ENCODE measurements at regions not wholly inside any gene's neighbourhood (a gene's known extent, or its start where the extent isn't known, plus 50 kb on each side); places are given as distances from the start of the nearest gene placed in this dataset.

- POLR2A ChIA-PET, result no interaction called here
- no peak for DNase-seq (ENCODE audit: extremely low spot score)
- TF ChIP-seq SUZ12 (IDR thresholded peaks at IDR 0.05), result no peak
- TF ChIP-seq FOXM1 (IDR thresholded peaks at IDR 0.05; ENCODE audit: borderline replicate concordance), result no peak
- no peak for TF ChIP-seq PKNOX1 (IDR thresholded peaks at IDR 0.05)
- TF ChIP-seq ELF4 (IDR thresholded peaks at IDR 0.05), result no peak
- no peak for TF ChIP-seq ARNT (IDR thresholded peaks at IDR 0.05)
- TF ChIP-seq CTBP1 (IDR thresholded peaks at IDR 0.05; ENCODE audit: borderline replicate concordance), result no peak
- TF ChIP-seq ZNF384 (IDR thresholded peaks at IDR 0.05), result no peak
- TF ChIP-seq FOXA1 (IDR thresholded peaks at IDR 0.05), result no peak
- no peak for TF ChIP-seq L3MBTL2 (conservative IDR thresholded peaks at IDR 0.05)
- no peak for TF ChIP-seq FOXK2 (IDR thresholded peaks at IDR 0.05)
- TF ChIP-seq NFRKB (IDR thresholded peaks at IDR 0.05), result no peak
- no peak for TF ChIP-seq HDGF (IDR thresholded peaks at IDR 0.05; ENCODE audit: borderline replicate concordance)
- TF ChIP-seq SP1 (IDR thresholded peaks at IDR 0.05), result no peak
- TF ChIP-seq BHLHE40 (IDR thresholded peaks at IDR 0.05; ENCODE audit: borderline replicate concordance), result no peak
- no peak for TF ChIP-seq LEF1 (IDR thresholded peaks at IDR 0.05; ENCODE audit: borderline replicate concordance)
- TF ChIP-seq TARDBP (IDR thresholded peaks at IDR 0.05), result no peak
- CTCF ChIA-PET, result no interaction called here
These were observed 392.8 kb downstream of the TUSC7 start for GRCh38 chr3:117102426-117102825.

- DNase-seq (ENCODE audit: extremely low spot score), result no peak
- POLR2A ChIA-PET, result no interaction called here
- CTCF ChIA-PET, result no interaction called here
- no peak for TF ChIP-seq L3MBTL2 (conservative IDR thresholded peaks at IDR 0.05)
- no peak for TF ChIP-seq ZNF384 (IDR thresholded peaks at IDR 0.05)
- TF ChIP-seq NFRKB (IDR thresholded peaks at IDR 0.05), result no peak
- no peak for TF ChIP-seq SUZ12 (IDR thresholded peaks at IDR 0.05)
- no peak for TF ChIP-seq ELF4 (IDR thresholded peaks at IDR 0.05)
These were observed 394.1 kb downstream of the TUSC7 start for GRCh38 chr3:117103675-117104074.

GRCh38 chr3:117104381-117104780 lies 394.8 kb downstream of the TUSC7 start:
- ChIA-PET POLR2A (no interaction called here), CTCF (no interaction called here)
- TF ChIP-seq FOXA1 (IDR thresholded peaks at IDR 0.05), result no peak
- TF ChIP-seq NFRKB (IDR thresholded peaks at IDR 0.05), result no peak
- TF ChIP-seq TARDBP (IDR thresholded peaks at IDR 0.05), result no peak
- no peak for TF ChIP-seq PKNOX1 (IDR thresholded peaks at IDR 0.05)
- no peak for TF ChIP-seq ZNF384 (IDR thresholded peaks at IDR 0.05)
- TF ChIP-seq ARNT (IDR thresholded peaks at IDR 0.05), result no peak
- TF ChIP-seq FOXK2 (IDR thresholded peaks at IDR 0.05), result no peak
- TF ChIP-seq LEF1 (IDR thresholded peaks at IDR 0.05; ENCODE audit: borderline replicate concordance), result no peak
- TF ChIP-seq FOXM1 (IDR thresholded peaks at IDR 0.05; ENCODE audit: borderline replicate concordance), result no peak
- TF ChIP-seq ELF4 (IDR thresholded peaks at IDR 0.05), result no peak
- no peak for TF ChIP-seq SP1 (IDR thresholded peaks at IDR 0.05)
- TF ChIP-seq SUZ12 (IDR thresholded peaks at IDR 0.05), result no peak
- TF ChIP-seq HDGF (IDR thresholded peaks at IDR 0.05; ENCODE audit: borderline replicate concordance), result no peak
- no peak for TF ChIP-seq L3MBTL2 (conservative IDR thresholded peaks at IDR 0.05)
- no peak for TF ChIP-seq BHLHE40 (IDR thresholded peaks at IDR 0.05; ENCODE audit: borderline replicate concordance)
- no peak for DNase-seq (ENCODE audit: extremely low spot score)

- POLR2A ChIA-PET, result no interaction called here
- CTCF ChIA-PET, result no interaction called here
- TF ChIP-seq TARDBP (IDR thresholded peaks at IDR 0.05) (no peak), L3MBTL2 (conservative IDR thresholded peaks at IDR 0.05) (no peak), ELF4 (IDR thresholded peaks at IDR 0.05) (no peak), FOXM1 (IDR thresholded peaks at IDR 0.05; ENCODE audit: borderline replicate concordance) (no peak), SP1 (IDR thresholded peaks at IDR 0.05) (no peak)
- DNase-seq (ENCODE audit: extremely low spot score), result no peak
These were observed 395.2 kb downstream of the TUSC7 start for GRCh38 chr3:117104792-117105191.

- ChIA-PET POLR2A (no interaction called here), CTCF (no interaction called here)
- no peak for DNase-seq (ENCODE audit: extremely low spot score)
- TF ChIP-seq LEF1 (IDR thresholded peaks at IDR 0.05; ENCODE audit: borderline replicate concordance), result no peak
- no peak for TF ChIP-seq ZNF384 (IDR thresholded peaks at IDR 0.05)
- no peak for TF ChIP-seq BHLHE40 (IDR thresholded peaks at IDR 0.05; ENCODE audit: borderline replicate concordance)
- no peak for TF ChIP-seq FOXM1 (IDR thresholded peaks at IDR 0.05; ENCODE audit: borderline replicate concordance)
- no peak for TF ChIP-seq ELF4 (IDR thresholded peaks at IDR 0.05)
- TF ChIP-seq ARNT (IDR thresholded peaks at IDR 0.05), result no peak
These were observed 396.1 kb downstream of the TUSC7 start for GRCh38 chr3:117105686-117106085.

GRCh38 chr3:117106396-117106795 lies 396.8 kb downstream of the TUSC7 start:
- TF ChIP-seq TARDBP (IDR thresholded peaks at IDR 0.05) (no peak), ZNF384 (IDR thresholded peaks at IDR 0.05) (no peak), HDGF (IDR thresholded peaks at IDR 0.05; ENCODE audit: borderline replicate concordance) (no peak), PKNOX1 (IDR thresholded peaks at IDR 0.05) (no peak), CTBP1 (IDR thresholded peaks at IDR 0.05; ENCODE audit: borderline replicate concordance) (no peak), L3MBTL2 (conservative IDR thresholded peaks at IDR 0.05) (no peak), FOXK2 (IDR thresholded peaks at IDR 0.05) (no peak), BHLHE40 (IDR thresholded peaks at IDR 0.05; ENCODE audit: borderline replicate concordance) (no peak), LEF1 (IDR thresholded peaks at IDR 0.05; ENCODE audit: borderline replicate concordance) (no peak), SUZ12 (IDR thresholded peaks at IDR 0.05) (no peak), FOXM1 (IDR thresholded peaks at IDR 0.05; ENCODE audit: borderline replicate concordance) (no peak), FOXA1 (IDR thresholded peaks at IDR 0.05) (no peak), ELF4 (IDR thresholded peaks at IDR 0.05) (no peak), SP1 (IDR thresholded peaks at IDR 0.05) (no peak), NFRKB (IDR thresholded peaks at IDR 0.05) (no peak), ARNT (IDR thresholded peaks at IDR 0.05) (no peak)
- ChIA-PET POLR2A (no interaction called here), CTCF (no interaction called here)
- no peak for DNase-seq (ENCODE audit: extremely low spot score)

GRCh38 chr3:117107946-117108345 lies 398.4 kb downstream of the TUSC7 start:
- TF ChIP-seq PKNOX1 (IDR thresholded peaks at IDR 0.05) (no peak), ELF4 (IDR thresholded peaks at IDR 0.05) (no peak), FOXM1 (IDR thresholded peaks at IDR 0.05; ENCODE audit: borderline replicate concordance) (no peak), FOXA1 (IDR thresholded peaks at IDR 0.05) (no peak), SP1 (IDR thresholded peaks at IDR 0.05) (no peak), FOXK2 (IDR thresholded peaks at IDR 0.05) (no peak), LEF1 (IDR thresholded peaks at IDR 0.05; ENCODE audit: borderline replicate concordance) (no peak), SUZ12 (IDR thresholded peaks at IDR 0.05) (no peak), ARNT (IDR thresholded peaks at IDR 0.05) (no peak), L3MBTL2 (conservative IDR thresholded peaks at IDR 0.05) (no peak), HDGF (IDR thresholded peaks at IDR 0.05; ENCODE audit: borderline replicate concordance) (no peak), ZNF384 (IDR thresholded peaks at IDR 0.05) (no peak), BHLHE40 (IDR thresholded peaks at IDR 0.05; ENCODE audit: borderline replicate concordance) (no peak), CTBP1 (IDR thresholded peaks at IDR 0.05; ENCODE audit: borderline replicate concordance) (no peak), NFRKB (IDR thresholded peaks at IDR 0.05) (no peak), TARDBP (IDR thresholded peaks at IDR 0.05) (no peak)
- DNase-seq (ENCODE audit: extremely low spot score), result no peak
- ChIA-PET POLR2A (no interaction called here), CTCF (no interaction called here)
